ENCODE measurements at regions not wholly inside any gene's neighbourhood (a gene's known extent, or its start where the extent isn't known, plus 50 kb on each side); places are given as distances from the start of the nearest gene placed in this dataset.
"Not testable (repeated sequence)": the region's sequence is repeated elsewhere in the genome, so short reads cannot be mapped to it uniquely, and the experiment has no call there.

DNA sequence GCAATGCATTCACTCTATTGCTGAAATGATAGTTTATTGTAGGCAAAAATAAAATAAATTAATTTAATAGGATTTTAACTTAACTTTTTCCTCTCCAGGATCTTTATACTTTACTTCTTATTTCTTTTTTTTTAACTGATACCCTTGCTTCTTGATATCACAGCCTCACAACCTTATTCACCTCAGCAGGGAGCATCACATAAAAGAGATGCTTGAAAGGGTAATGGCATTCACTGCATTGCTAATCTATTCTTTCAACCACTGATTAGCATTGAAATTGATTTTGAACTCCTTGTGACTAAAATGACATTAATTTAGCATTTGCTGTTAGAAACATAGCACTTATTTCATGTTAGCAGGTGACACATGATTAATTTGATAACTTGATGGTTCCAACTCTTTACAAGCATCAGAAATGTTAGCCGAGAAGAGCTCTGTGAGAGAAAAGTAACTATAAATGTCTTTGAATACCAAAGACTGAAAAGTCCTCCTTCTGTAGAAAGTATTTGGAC lies 689.5 kb upstream of the MGAT4C start:
- no peak overlapping the region for H3K9ac ChIP-seq (ENCODE audit: low read length in 5 of 5)
- H3K27ac ChIP-seq (ENCODE audit: low read depth, low read length), result no peak overlapping the region
- no peaks in the 10 kb centered on the region for H3K36me3 ChIP-seq (ENCODE audit: control insufficient read depth in 5 of 5, insufficient read depth in 5 of 5, low read length in 5 of 5)
- H3K27me3 ChIP-seq (ENCODE audit: control insufficient read depth in 5 of 5, insufficient read depth in 4 of 5, low read length in 5 of 5), result no peaks in the 10 kb centered on the region
- H3K4me3 ChIP-seq (ENCODE audit: low read depth in 1 of 5, low read length in 5 of 5), result no peak overlapping the region
- H3K9me3 ChIP-seq (ENCODE audit: control insufficient read depth in 5 of 5, low read length in 5 of 5), result no peaks in the 10 kb centered on the region
- no peaks in the 10 kb centered on the region for H3K4me1 ChIP-seq (ENCODE audit: control insufficient read depth in 5 of 5, insufficient read depth in 5 of 5, low read length in 5 of 5)

DNA sequence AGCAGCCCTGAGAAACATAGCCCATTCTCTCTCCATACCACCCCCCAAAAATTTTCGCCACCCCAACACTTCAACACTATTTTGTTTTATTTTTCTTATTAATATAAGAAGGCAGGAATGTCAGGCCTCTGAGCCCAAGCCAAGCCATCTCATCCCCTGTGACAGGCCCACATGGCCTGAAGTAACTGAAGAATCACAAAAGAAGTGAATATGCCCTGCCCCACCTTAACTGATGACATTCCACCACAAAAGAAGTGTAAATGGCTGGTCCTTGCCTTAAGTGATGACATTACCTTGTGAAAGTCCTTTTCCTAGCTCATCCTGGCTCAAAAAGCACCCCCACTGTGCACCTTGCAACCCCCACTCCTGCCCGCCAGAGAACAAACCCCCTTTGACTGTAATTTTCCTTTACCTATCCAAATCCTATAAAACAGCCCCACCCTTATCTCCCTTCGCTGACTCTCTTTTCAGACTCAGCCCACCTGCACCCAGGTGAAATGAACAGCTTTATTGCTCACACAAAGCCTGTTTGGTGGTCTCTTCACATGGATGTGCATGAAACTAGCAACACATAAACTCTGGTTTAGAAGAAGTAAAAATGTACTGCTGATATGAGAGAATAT lies 688.1 kb upstream of the MGAT4C start:
- H3K36me3 ChIP-seq (ENCODE audit: control insufficient read depth in 5 of 5, insufficient read depth in 5 of 5, low read length in 5 of 5); H3K27ac ChIP-seq (ENCODE audit: low read depth, low read length); H3K9me3 ChIP-seq (ENCODE audit: control insufficient read depth in 5 of 5, low read length in 5 of 5); H3K4me1 ChIP-seq (ENCODE audit: control insufficient read depth in 5 of 5, insufficient read depth in 5 of 5, low read length in 5 of 5); H3K9ac ChIP-seq (ENCODE audit: low read length in 5 of 5); H3K4me3 ChIP-seq (ENCODE audit: low read depth in 1 of 5, low read length in 5 of 5); H3K27me3 ChIP-seq (ENCODE audit: control insufficient read depth in 5 of 5, insufficient read depth in 4 of 5, low read length in 5 of 5): not testable (repeated sequence)

DNA sequence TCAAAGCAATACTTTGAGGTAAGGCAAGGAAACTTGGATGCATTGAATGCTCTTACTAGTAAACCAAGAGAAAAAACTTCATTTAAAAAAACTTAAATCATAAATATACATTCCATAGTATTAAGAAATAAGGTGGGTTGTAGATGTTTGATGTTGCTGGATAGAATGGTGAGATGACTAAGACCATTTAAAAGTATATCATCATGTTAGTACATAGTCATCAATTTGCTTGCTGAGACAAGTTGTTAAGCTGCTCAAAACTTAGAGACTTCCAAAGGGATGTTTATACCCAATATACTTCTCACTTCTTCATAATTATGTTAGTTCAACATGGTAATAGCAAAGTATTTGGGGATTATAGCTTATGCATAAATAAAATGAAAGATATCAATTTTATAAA lies 675.5 kb upstream of the MGAT4C start:
- H3K9me3 ChIP-seq (ENCODE audit: control insufficient read depth in 5 of 5, low read length in 5 of 5), result no peaks in the 10 kb centered on the region
- no peaks in the 10 kb centered on the region for H3K4me1 ChIP-seq (ENCODE audit: control insufficient read depth in 5 of 5, insufficient read depth in 5 of 5, low read length in 5 of 5)
- no peak overlapping the region for H3K4me3 ChIP-seq (ENCODE audit: low read depth in 1 of 5, low read length in 5 of 5)
- H3K9ac ChIP-seq (ENCODE audit: low read length in 5 of 5), result no peak overlapping the region
- H3K36me3 ChIP-seq (ENCODE audit: control insufficient read depth in 5 of 5, insufficient read depth in 5 of 5, low read length in 5 of 5), result no peaks in the 10 kb centered on the region
- no peaks in the 10 kb centered on the region for H3K27me3 ChIP-seq (ENCODE audit: control insufficient read depth in 5 of 5, insufficient read depth in 4 of 5, low read length in 5 of 5)
- H3K27ac ChIP-seq (ENCODE audit: low read depth, low read length), result no peak overlapping the region

DNA sequence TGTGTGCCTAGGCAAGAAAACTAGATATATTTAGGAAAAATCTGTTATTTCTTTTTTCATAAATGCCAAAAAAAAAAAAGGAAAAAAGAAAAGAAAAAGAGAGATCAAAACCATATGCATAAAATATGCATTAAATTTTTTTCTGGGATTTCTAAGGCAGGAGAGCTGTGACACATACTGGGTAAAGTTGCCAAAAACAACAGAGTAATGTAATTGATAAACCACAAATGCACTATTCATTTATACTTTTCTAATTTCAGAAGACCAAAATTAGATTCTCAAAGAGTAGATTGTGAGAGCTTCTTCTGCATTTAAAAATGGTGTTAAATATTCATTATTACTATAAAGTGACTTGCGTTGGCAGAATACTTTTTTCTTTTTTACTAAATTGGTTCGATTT lies 673.8 kb upstream of the MGAT4C start:
- no peaks in the 10 kb centered on the region for H3K9me3 ChIP-seq (ENCODE audit: control insufficient read depth in 5 of 5, low read length in 5 of 5)
- no peak overlapping the region for H3K4me3 ChIP-seq (ENCODE audit: low read depth in 1 of 5, low read length in 5 of 5)
- H3K36me3 ChIP-seq (ENCODE audit: control insufficient read depth in 5 of 5, insufficient read depth in 5 of 5, low read length in 5 of 5), result no peaks in the 10 kb centered on the region
- no peaks in the 10 kb centered on the region for H3K27me3 ChIP-seq (ENCODE audit: control insufficient read depth in 5 of 5, insufficient read depth in 4 of 5, low read length in 5 of 5)
- no peaks in the 10 kb centered on the region for H3K4me1 ChIP-seq (ENCODE audit: control insufficient read depth in 5 of 5, insufficient read depth in 5 of 5, low read length in 5 of 5)
- no peak overlapping the region for H3K9ac ChIP-seq (ENCODE audit: low read length in 5 of 5)
- no peak overlapping the region for H3K27ac ChIP-seq (ENCODE audit: low read depth, low read length)

DNA sequence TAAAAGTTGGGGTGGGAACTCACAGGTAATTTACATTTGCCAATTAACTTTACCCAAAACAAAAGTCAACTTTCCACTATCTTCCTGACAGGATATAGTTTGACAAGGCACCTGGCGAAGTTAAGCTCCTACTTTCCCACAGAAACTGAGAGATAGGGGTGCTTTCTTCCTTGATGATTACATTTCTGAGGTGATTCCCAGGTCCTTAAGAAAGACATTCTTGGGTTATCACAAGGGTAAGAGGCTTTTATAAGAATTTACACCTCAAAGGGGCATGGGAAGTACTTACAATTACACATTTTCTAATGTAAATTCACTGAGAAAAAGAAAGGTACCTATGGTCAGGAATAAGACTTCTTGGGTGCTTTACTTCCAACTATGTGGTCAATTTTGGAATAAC lies 660.9 kb upstream of the MGAT4C start:
- Histone ChIP-seq H3K9me3 (ENCODE audit: control insufficient read depth in 5 of 5, low read length in 5 of 5) (no peaks in the 10 kb centered on the region), H3K27ac (ENCODE audit: low read depth, low read length) (no peak overlapping the region), H3K4me1 (ENCODE audit: control insufficient read depth in 5 of 5, insufficient read depth in 5 of 5, low read length in 5 of 5) (no peaks in the 10 kb centered on the region), H3K36me3 (ENCODE audit: control insufficient read depth in 5 of 5, insufficient read depth in 5 of 5, low read length in 5 of 5) (no peaks in the 10 kb centered on the region), H3K9ac (ENCODE audit: low read length in 5 of 5) (no peak overlapping the region), H3K27me3 (ENCODE audit: control insufficient read depth in 5 of 5, insufficient read depth in 4 of 5, low read length in 5 of 5) (no peaks in the 10 kb centered on the region), H3K4me3 (ENCODE audit: low read depth in 1 of 5, low read length in 5 of 5) (no peak overlapping the region)

DNA sequence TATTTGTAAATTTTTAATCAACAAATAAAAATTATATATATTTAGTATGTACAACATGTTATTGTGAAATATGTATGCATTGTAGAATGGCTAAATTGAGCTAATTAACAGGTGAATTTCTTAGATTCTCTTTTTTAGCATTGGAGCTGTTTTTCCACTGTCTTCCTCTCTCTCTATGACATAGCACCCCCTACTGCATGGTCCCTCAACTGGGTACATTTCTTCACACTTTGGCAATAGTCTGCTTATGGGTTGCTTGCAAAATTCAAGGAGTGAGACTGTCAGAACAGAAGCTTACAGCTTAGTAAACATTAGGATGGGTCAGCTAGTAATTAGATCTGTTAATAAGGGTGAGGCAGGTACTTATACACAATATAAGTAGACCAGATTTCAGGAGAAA lies 658.5 kb upstream of the MGAT4C start:
- Histone ChIP-seq H3K4me3 (ENCODE audit: low read depth in 1 of 5, low read length in 5 of 5) (no peak overlapping the region), H3K36me3 (ENCODE audit: control insufficient read depth in 5 of 5, insufficient read depth in 5 of 5, low read length in 5 of 5) (no peaks in the 10 kb centered on the region), H3K9me3 (ENCODE audit: control insufficient read depth in 5 of 5, low read length in 5 of 5) (no peaks in the 10 kb centered on the region), H3K27ac (ENCODE audit: low read depth, low read length) (no peak overlapping the region), H3K27me3 (ENCODE audit: control insufficient read depth in 5 of 5, insufficient read depth in 4 of 5, low read length in 5 of 5) (no peaks in the 10 kb centered on the region), H3K4me1 (ENCODE audit: control insufficient read depth in 5 of 5, insufficient read depth in 5 of 5, low read length in 5 of 5) (no peaks in the 10 kb centered on the region), H3K9ac (ENCODE audit: low read length in 5 of 5) (no peak overlapping the region)

DNA sequence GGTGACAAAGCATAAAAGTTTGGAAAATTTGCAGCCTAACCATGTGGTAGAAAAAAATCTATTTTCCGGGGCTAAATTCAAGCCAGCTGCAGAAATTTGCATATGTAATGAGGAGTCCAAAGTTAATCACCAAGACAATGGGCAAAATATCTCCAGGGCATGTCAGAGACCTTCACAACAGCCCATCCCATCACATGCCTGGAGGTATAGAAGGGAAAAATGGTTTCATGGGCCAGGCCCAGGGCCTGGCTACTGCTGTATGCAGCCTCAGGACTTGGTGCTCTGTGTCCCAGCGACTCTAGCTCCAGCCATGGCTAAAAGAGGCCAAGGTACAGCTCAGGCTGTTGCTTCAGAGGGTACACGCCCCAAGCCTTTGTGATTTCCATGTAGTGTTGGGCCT lies 655.8 kb upstream of the MGAT4C start:
- Histone ChIP-seq H3K36me3 (ENCODE audit: control insufficient read depth in 5 of 5, insufficient read depth in 5 of 5, low read length in 5 of 5) (no peaks in the 10 kb centered on the region), H3K4me1 (ENCODE audit: control insufficient read depth in 5 of 5, insufficient read depth in 5 of 5, low read length in 5 of 5) (no peaks in the 10 kb centered on the region), H3K27me3 (ENCODE audit: control insufficient read depth in 5 of 5, insufficient read depth in 4 of 5, low read length in 5 of 5) (no peaks in the 10 kb centered on the region), H3K9ac (ENCODE audit: low read length in 5 of 5) (no peak overlapping the region), H3K9me3 (ENCODE audit: control insufficient read depth in 5 of 5, low read length in 5 of 5) (no peaks in the 10 kb centered on the region), H3K4me3 (ENCODE audit: low read depth in 1 of 5, low read length in 5 of 5) (no peak overlapping the region), H3K27ac (ENCODE audit: low read depth, low read length) (no peak overlapping the region)

DNA sequence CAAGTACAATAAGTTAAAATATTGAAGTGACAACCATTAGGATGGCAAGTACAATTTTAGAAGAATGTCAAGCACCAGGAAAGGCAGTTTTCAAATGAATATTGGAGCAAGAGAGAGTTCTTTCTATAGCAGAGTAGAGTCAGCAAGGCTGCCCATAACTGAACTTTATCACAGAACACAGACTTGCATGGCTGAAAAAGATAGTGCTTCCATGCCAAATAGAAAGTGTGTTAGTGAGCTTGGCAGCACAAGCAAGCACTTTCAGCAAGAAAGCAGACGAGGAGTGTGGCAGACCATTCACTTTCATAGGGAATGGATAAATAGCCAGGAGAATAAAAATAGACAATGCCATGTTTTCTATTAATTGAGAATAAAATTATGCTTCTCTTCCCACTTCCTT lies 647.0 kb upstream of the MGAT4C start:
- H3K9ac ChIP-seq (ENCODE audit: low read length in 5 of 5), result no peak overlapping the region
- no peaks in the 10 kb centered on the region for H3K36me3 ChIP-seq (ENCODE audit: control insufficient read depth in 5 of 5, insufficient read depth in 5 of 5, low read length in 5 of 5)
- no peaks in the 10 kb centered on the region for H3K27me3 ChIP-seq (ENCODE audit: control insufficient read depth in 5 of 5, insufficient read depth in 4 of 5, low read length in 5 of 5)
- H3K9me3 ChIP-seq (ENCODE audit: control insufficient read depth in 5 of 5, low read length in 5 of 5), result no peaks in the 10 kb centered on the region
- no peak overlapping the region for H3K27ac ChIP-seq (ENCODE audit: low read depth, low read length)
- no peak overlapping the region for H3K4me3 ChIP-seq (ENCODE audit: low read depth in 1 of 5, low read length in 5 of 5)
- H3K4me1 ChIP-seq (ENCODE audit: control insufficient read depth in 5 of 5, insufficient read depth in 5 of 5, low read length in 5 of 5), result peaks cover 0 to 5% (median 0%) of the 10 kb centered on the region in 5 donors

DNA sequence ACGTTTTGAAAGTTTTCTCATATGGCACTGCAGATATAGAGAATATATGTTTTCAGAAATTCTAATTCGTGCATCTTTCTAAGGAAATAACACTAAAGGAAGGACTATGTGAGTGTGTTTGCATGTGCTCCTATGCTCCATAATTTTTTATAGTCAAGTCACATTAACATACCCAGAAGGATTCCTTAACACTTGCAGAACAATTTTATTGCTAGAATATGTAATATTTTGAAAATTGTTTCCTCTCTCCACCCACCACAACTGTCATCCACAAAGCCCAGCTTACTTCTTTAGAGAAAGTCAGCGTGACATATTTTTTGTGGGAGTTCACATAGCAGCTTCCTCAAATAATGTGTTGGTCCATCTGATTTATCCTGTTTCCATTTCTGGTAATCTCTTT lies 604.6 kb upstream of the MGAT4C start:
- H3K4me3 ChIP-seq (ENCODE audit: low read depth in 1 of 5, low read length in 5 of 5), result no peak overlapping the region
- no peaks in the 10 kb centered on the region for H3K27me3 ChIP-seq (ENCODE audit: control insufficient read depth in 5 of 5, insufficient read depth in 4 of 5, low read length in 5 of 5)
- H3K9ac ChIP-seq (ENCODE audit: low read length in 5 of 5), result no peak overlapping the region
- H3K4me1 ChIP-seq (ENCODE audit: control insufficient read depth in 5 of 5, insufficient read depth in 5 of 5, low read length in 5 of 5), result no peaks in the 10 kb centered on the region
- no peak overlapping the region for H3K27ac ChIP-seq (ENCODE audit: low read depth, low read length)
- no peaks in the 10 kb centered on the region for H3K9me3 ChIP-seq (ENCODE audit: control insufficient read depth in 5 of 5, low read length in 5 of 5)
- H3K36me3 ChIP-seq (ENCODE audit: control insufficient read depth in 5 of 5, insufficient read depth in 5 of 5, low read length in 5 of 5), result no peaks in the 10 kb centered on the region

DNA sequence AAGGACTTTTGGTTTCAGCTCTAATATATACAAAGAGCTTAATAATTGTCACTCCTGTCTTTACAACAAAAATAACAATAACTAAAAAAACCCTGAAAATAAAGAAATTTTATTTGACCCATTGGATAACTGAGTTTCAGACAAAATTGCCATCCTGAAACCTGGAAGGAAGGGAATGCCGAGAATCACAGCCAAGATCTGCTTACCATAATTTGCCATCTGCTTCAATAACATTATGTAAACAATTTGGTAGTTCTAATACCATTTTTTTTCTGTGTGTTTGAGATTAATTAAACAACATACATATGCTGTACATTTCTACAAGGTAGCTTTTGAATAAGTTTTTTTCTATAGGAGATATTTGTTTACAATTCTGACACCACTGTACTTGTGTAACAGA lies 596.3 kb upstream of the MGAT4C start:
- Histone ChIP-seq H3K36me3 (ENCODE audit: control insufficient read depth in 5 of 5, insufficient read depth in 5 of 5, low read length in 5 of 5) (no peaks in the 10 kb centered on the region), H3K27ac (ENCODE audit: low read depth, low read length) (no peak overlapping the region), H3K4me1 (ENCODE audit: control insufficient read depth in 5 of 5, insufficient read depth in 5 of 5, low read length in 5 of 5) (no peaks in the 10 kb centered on the region), H3K27me3 (ENCODE audit: control insufficient read depth in 5 of 5, insufficient read depth in 4 of 5, low read length in 5 of 5) (no peaks in the 10 kb centered on the region), H3K9me3 (ENCODE audit: control insufficient read depth in 5 of 5, low read length in 5 of 5) (no peaks in the 10 kb centered on the region), H3K4me3 (ENCODE audit: low read depth in 1 of 5, low read length in 5 of 5) (no peak overlapping the region), H3K9ac (ENCODE audit: low read length in 5 of 5) (no peak overlapping the region)

DNA sequence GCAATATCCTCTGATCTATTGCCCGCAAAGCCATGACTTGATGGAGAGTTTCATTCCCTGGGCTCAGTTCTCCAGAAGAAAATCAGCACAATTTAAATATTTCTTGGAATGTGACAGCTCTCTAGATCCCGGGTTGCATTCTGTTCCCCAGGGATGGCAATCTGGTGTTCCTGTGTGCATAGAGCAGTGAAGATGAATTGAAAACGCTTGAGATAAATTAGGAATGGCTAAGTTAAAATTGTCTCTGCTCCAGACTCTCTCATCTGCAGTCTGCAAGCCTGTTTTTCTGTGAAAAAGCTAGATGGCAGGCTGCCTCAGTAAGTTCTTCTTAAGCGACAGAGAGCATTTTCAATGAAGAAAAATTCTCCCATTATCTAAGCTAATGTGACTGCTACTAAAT lies 582.5 kb upstream of the MGAT4C start:
- no peaks in the 10 kb centered on the region for H3K27me3 ChIP-seq (ENCODE audit: control insufficient read depth in 5 of 5, insufficient read depth in 4 of 5, low read length in 5 of 5)

More for the DNA sequence above, 582.5 kb upstream of the MGAT4C start:
- Histone ChIP-seq H3K27ac (ENCODE audit: low read depth, low read length) (no peak overlapping the region), H3K9me3 (ENCODE audit: control insufficient read depth in 5 of 5, low read length in 5 of 5) (no peaks in the 10 kb centered on the region), H3K9ac (ENCODE audit: low read length in 5 of 5) (no peak overlapping the region), H3K4me1 (ENCODE audit: control insufficient read depth in 5 of 5, insufficient read depth in 5 of 5, low read length in 5 of 5) (no peaks in the 10 kb centered on the region), H3K4me3 (ENCODE audit: low read depth in 1 of 5, low read length in 5 of 5) (no peak overlapping the region), H3K36me3 (ENCODE audit: control insufficient read depth in 5 of 5, insufficient read depth in 5 of 5, low read length in 5 of 5) (no peaks in the 10 kb centered on the region)
